ENCODE measurements at regions not wholly inside any gene's neighbourhood (a gene's known extent, or its start where the extent isn't known, plus 50 kb on each side); places are given as distances from the start of the nearest gene placed in this dataset.

DNA sequence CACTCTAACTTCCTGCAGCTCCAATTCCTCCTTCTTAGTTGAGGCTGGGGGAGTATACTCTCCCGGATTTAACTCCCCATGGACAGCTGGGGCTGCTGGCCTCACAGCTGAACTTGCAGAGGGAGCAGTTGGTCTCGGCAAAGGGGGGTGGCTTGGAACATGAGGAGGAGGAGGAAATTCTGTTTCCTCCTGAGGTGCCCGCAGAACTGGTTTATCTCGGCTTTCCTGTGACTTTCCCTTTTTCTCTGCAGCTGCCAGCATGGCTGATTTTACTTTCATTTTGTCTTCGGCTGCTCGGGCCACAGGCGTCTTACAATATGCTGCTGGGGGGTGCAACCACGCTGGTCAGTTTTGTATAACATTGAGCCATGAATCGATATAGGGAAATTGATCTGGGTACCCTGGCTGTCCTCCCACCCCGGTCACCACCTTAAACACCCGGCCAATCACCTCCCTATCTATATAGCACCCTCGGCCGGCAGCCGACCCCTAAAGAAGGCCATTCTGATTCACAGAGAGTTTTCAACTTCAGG is 1317.6 kb downstream of the TMEM121 start (continued):
- TF ChIP-seq, protein P1, sequence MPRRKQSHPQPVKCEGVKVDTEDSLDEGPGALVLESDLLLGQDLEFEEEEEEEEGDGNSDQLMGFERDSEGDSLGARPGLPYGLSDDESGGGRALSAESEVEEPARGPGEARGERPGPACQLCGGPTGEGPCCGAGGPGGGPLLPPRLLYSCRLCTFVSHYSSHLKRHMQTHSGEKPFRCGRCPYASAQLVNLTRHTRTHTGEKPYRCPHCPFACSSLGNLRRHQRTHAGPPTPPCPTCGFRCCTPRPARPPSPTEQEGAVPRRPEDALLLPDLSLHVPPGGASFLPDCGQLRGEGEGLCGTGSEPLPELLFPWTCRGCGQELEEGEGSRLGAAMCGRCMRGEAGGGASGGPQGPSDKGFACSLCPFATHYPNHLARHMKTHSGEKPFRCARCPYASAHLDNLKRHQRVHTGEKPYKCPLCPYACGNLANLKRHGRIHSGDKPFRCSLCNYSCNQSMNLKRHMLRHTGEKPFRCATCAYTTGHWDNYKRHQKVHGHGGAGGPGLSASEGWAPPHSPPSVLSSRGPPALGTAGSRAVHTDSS (CRISPR knock-in tag; conservative IDR thresholded peaks at IDR 0.05): no peak
- TF ChIP-seq ZFP82 (CRISPR knock-in tag; IDR thresholded peaks at IDR 0.05; ENCODE audit: borderline replicate concordance) (peak; percentile 88; the same call in 1 of the 2 replicates), MTA3 (CRISPR knock-in tag; IDR thresholded peaks at IDR 0.05) (no peak), ZNF33A (CRISPR knock-in tag; IDR thresholded peaks at IDR 0.05; ENCODE audit: borderline replicate concordance) (0 out of 2 replicates have a peak, but pooled peaks have one; percentile 47), JUN (CRISPR knock-in tag; IDR thresholded peaks at IDR 0.05) (no peak), ZNF558 (CRISPR knock-in tag; IDR thresholded peaks at IDR 0.05; ENCODE audit: borderline replicate concordance) (no peak), NONO (IDR thresholded peaks at IDR 0.05) (no peak), NONO (CRISPR knock-in tag; conservative IDR thresholded peaks at IDR 0.05) (no peak; the same call in 1 of the 2 replicates), MIXL1 (CRISPR knock-in tag; IDR thresholded peaks at IDR 0.05) (no peak), ZNF841 (CRISPR knock-in tag; IDR thresholded peaks at IDR 0.05; ENCODE audit: borderline replicate concordance) (no peak), MEF2D (CRISPR knock-in tag; IDR thresholded peaks at IDR 0.05) (no peak), ZFP1 (CRISPR knock-in tag; IDR thresholded peaks at IDR 0.05) (no peak), NFE2L1 (CRISPR knock-in tag; IDR thresholded peaks at IDR 0.05; ENCODE audit: borderline replicate concordance) (no peak), ZNF382 (CRISPR knock-in tag; IDR thresholded peaks at IDR 0.05; ENCODE audit: borderline replicate concordance) (no peak), ZNF367 (CRISPR knock-in tag; IDR thresholded peaks at IDR 0.05; ENCODE audit: borderline replicate concordance) (no peak), HNRNPL (IDR thresholded peaks at IDR 0.05; ENCODE audit: low read depth, low read length) (no peak)
- TF ChIP-seq, protein P2, sequence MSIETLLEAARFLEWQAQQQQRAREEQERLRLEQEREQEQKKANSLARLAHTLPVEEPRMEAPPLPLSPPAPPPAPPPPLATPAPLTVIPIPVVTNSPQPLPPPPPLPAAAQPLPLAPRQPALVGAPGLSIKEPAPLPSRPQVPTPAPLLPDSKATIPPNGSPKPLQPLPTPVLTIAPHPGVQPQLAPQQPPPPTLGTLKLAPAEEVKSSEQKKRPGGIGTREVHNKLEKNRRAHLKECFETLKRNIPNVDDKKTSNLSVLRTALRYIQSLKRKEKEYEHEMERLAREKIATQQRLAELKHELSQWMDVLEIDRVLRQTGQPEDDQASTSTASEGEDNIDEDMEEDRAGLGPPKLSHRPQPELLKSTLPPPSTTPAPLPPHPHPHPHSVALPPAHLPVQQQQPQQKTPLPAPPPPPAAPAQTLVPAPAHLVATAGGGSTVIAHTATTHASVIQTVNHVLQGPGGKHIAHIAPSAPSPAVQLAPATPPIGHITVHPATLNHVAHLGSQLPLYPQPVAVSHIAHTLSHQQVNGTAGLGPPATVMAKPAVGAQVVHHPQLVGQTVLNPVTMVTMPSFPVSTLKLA (IDR thresholded peaks at IDR 0.05): no peak
- TF ChIP-seq, protein P3, sequence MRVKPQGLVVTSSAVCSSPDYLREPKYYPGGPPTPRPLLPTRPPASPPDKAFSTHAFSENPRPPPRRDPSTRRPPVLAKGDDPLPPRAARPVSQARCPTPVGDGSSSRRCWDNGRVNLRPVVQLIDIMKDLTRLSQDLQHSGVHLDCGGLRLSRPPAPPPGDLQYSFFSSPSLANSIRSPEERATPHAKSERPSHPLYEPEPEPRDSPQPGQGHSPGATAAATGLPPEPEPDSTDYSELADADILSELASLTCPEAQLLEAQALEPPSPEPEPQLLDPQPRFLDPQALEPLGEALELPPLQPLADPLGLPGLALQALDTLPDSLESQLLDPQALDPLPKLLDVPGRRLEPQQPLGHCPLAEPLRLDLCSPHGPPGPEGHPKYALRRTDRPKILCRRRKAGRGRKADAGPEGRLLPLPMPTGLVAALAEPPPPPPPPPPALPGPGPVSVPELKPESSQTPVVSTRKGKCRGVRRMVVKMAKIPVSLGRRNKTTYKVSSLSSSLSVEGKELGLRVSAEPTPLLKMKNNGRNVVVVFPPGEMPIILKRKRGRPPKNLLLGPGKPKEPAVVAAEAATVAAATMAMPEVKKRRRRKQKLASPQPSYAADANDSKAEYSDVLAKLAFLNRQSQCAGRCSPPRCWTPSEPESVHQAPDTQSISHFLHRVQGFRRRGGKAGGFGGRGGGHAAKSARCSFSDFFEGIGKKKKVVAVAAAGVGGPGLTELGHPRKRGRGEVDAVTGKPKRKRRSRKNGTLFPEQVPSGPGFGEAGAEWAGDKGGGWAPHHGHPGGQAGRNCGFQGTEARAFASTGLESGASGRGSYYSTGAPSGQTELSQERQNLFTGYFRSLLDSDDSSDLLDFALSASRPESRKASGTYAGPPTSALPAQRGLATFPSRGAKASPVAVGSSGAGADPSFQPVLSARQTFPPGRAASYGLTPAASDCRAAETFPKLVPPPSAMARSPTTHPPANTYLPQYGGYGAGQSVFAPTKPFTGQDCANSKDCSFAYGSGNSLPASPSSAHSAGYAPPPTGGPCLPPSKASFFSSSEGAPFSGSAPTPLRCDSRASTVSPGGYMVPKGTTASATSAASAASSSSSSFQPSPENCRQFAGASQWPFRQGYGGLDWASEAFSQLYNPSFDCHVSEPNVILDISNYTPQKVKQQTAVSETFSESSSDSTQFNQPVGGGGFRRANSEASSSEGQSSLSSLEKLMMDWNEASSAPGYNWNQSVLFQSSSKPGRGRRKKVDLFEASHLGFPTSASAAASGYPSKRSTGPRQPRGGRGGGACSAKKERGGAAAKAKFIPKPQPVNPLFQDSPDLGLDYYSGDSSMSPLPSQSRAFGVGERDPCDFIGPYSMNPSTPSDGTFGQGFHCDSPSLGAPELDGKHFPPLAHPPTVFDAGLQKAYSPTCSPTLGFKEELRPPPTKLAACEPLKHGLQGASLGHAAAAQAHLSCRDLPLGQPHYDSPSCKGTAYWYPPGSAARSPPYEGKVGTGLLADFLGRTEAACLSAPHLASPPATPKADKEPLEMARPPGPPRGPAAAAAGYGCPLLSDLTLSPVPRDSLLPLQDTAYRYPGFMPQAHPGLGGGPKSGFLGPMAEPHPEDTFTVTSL (CRISPR knock-in tag; IDR thresholded peaks at IDR 0.05; ENCODE audit: borderline replicate concordance): 0 out of 2 replicates have a peak, but pooled peaks have one; percentile 28
- TF ChIP-seq, protein P4, sequence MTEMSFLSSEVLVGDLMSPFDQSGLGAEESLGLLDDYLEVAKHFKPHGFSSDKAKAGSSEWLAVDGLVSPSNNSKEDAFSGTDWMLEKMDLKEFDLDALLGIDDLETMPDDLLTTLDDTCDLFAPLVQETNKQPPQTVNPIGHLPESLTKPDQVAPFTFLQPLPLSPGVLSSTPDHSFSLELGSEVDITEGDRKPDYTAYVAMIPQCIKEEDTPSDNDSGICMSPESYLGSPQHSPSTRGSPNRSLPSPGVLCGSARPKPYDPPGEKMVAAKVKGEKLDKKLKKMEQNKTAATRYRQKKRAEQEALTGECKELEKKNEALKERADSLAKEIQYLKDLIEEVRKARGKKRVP (CRISPR knock-in tag; IDR thresholded peaks at IDR 0.05): no peak
- TF ChIP-seq, protein P5, sequence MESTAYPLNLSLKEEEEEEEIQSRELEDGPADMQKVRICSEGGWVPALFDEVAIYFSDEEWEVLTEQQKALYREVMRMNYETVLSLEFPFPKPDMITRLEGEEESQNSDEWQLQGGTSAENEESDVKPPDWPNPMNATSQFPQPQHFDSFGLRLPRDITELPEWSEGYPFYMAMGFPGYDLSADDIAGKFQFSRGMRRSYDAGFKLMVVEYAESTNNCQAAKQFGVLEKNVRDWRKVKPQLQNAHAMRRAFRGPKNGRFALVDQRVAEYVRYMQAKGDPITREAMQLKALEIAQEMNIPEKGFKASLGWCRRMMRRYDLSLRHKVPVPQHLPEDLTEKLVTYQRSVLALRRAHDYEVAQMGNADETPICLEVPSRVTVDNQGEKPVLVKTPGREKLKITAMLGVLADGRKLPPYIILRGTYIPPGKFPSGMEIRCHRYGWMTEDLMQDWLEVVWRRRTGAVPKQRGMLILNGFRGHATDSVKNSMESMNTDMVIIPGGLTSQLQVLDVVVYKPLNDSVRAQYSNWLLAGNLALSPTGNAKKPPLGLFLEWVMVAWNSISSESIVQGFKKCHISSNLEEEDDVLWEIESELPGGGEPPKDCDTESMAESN (CRISPR knock-in tag; conservative IDR thresholded peaks at IDR 0.05): no peak

Data from HepG2 (cell line).